HS-27A (cell line): ENCODE measurements at regions not wholly inside any gene's neighbourhood (a gene's known extent, or its start where the extent isn't known, plus 50 kb on each side); places are given as distances from the start of the nearest gene placed in this dataset.
"Not testable (repeated sequence)": the region's sequence is repeated elsewhere in the genome, so short reads cannot be mapped to it uniquely, and the experiment has no call there.

Source experiments
- DNase-seq: peaks from one replicate; pipeline ENCODE4 v3.0.0-alpha.2; 2012; ENCODE audit warnings: low read depth, missing footprints

DNA sequence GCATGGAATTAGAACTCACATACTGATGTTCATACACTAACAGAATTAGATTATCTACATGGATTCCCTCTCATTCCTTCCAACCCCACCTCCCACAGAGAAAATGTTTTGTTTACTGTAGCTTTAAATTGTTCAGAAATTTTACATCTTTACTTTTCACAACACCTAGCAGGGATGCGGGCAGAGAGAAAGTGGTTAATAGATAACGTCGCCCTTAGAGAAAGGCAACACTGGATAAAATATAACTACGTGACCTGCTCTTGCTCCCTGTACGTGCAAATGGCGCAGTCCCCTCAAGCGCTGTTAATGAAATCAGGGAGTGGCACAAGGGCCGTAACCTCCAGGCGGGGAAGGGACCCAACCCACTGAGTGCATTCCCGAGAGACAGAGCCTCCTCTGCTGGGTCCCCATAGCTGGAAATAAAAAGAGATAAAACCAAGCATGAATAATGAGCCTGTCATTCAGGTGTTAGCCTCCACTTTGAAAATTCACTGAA is 125.3 kb upstream of the DAPK1 start:
- no peak for DNase-seq

DNA sequence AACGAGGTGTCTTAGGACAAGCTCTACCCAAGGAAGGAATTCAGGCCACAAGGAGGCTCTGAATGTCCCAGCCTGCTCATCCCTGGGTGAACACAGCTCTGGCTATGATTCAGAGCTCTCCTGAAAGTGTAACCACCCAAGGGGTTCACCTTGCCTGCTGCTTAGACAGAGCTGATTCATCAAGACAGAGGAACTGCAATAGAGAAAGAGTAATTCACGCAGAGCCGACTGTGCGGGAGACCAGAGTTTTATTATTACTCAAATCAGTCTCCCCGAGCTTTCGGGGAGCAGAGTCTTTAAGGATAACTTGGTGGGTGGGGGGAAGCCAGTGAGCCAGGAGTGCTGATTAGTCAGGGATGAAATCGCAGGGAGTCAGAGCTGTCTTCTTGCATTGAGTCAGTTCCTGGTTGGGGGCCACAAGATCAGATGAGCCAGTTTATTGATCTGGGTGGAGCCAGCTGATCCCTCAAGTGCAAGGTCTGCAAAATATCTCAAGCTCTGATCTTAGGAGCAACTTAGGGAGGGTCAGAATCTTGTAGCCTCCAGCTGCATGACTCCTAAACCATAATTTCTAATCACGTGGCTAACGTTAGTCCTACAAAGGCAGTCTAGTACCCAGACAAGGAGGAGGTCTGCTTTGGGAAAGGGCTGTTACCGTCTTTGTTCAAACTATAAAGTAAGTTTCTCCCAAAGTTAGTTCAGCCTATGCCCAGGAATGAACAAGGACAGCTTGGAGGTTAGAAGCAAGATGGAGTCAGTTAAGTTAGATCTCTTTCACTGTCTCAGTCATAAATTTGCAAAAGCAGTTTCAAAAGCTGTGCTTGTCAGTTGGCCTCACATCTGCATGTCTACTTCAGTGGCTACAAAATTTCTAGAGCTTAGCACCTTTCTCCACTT is 123.4 kb upstream of the DAPK1 start:
- not testable (repeated sequence) for DNase-seq

DNA sequence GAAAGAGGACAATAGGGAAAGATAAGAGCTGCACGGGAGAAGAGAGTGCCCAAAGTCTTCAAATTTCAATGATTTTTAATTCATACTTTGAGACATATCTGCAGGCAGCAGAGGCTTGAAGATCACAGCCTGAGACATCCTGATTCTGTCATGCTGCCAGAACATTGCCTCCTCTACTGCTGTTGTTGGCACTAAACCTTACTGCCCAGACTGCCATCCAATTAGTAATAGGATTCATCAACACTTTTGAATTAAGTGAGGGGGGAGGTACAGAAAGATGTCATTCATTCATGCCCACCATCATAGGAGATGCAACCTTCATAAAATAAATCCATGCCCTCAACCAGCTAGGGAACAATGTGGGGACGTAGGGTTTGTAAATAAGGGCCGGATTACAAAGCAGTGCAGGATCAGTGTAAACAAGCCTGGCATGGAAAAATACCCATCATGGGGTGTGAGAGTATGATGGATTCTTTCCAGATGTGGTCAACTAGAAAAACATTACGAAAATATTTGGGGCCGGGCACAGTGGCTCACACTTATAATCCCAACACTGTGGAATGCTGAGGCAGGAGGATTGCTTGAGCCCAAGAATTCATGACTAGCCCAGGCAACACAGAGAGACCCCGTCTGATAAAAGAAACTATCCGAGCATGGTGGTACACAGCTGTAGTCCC is 122.1 kb upstream of the DAPK1 start:
- DNase-seq: peak; percentile 94

DNA sequence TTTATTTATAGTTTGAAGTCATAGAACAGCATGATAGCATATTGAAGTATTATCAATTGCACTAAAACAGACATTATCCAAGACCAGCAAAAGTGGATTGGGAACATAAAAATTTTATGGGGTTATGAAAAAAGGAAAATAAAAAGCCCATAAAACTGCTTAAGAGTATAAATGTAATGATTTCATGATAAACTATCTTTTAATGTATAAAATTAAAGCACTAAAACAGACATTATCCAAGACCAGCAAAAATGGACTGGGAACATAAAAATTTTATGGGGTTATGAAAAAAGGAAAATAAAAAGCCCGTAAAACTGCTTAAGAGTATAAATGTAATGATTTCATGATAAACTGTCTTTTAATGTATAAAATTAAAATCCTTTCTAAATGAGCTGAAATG is 119.0 kb upstream of the DAPK1 start:
- DNase-seq: no peak

GRCh38 chr9:87379300-87379699 is 118.4 kb upstream of the DAPK1 start:
- no peak for DNase-seq

GRCh38 chr9:87381050-87381711 is 116.5 kb upstream of the DAPK1 start:
- DNase-seq: peak; percentile 84

GRCh38 chr9:87381746-87382145 is 115.9 kb upstream of the DAPK1 start:
- no peak for DNase-seq

GRCh38 chr9:87382900-87383299 is 114.8 kb upstream of the DAPK1 start:
- DNase-seq: no peak

GRCh38 chr9:87383344-87384150 is 114.1 kb upstream of the DAPK1 start:
- DNase-seq: no peak

DNA sequence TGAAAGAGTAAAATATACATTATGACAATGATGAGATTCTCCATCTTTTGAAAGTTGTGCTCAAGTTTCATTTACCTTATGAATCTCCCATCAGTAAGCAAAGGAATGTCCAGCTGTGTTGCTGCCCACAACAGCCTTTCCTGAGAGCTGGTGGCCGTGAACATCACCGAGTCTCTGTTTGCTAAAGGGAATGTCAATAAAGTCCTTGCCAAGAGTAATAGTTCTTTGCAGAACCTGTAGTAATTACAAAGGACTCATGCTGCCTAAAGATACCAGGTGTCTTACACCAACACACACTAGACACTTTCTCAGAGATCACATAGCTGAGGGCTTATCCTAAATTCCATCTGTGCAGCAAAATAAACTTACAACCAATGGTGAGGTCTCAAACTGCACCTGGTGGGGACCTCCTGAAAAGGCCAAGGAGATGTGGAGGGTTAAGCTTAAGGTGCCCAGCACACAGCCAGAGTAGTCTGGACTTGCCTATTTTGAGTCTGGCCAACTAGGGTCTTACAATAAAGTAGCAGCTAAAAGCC is 111.1 kb upstream of the DAPK1 start:
- DNase-seq: no peak

DNA sequence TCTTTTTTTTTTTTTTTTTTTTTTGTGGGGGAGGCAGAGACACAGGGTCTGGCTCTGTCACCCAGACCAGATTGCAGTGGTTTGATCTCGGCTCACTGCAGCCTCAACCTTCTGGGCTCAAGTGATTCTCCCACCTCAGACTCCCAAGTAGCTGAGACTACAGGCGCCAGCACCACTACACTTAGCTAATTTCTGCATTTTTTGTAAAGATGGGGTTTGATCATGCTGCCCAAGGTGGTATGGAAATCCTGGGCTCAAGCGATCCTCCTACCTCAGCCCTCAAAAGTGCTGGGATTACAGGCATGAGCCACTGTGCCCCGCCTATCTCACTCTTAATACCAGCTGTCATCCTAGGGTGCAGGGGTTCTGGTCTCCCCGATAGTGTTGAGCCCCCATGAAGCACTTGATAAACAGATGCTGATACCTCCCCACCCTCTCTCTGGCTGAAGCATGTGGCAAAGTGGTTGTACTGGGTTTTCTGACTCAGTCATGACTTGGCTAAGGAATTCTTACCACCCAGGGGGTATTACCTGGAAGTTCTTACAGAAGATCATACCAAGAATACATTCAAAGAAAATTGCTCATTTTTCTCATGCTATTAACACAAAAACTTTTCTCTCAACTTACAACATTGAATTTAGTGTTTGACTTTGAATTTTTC is 110.2 kb upstream of the DAPK1 start:
- DNase-seq: no peak

- DNase-seq: not testable (repeated sequence)
Measured at GRCh38 chr9:87388708-87389107, 109.0 kb upstream of the DAPK1 start.

GRCh38 chr9:87389936-87390335 is 107.7 kb upstream of the DAPK1 start:
- DNase-seq: no peak

- DNase-seq: no peak
Measured at GRCh38 chr9:87390361-87390760, 107.3 kb upstream of the DAPK1 start.

GRCh38 chr9:87392086-87392485 is 105.6 kb upstream of the DAPK1 start:
- no peak for DNase-seq

DNA sequence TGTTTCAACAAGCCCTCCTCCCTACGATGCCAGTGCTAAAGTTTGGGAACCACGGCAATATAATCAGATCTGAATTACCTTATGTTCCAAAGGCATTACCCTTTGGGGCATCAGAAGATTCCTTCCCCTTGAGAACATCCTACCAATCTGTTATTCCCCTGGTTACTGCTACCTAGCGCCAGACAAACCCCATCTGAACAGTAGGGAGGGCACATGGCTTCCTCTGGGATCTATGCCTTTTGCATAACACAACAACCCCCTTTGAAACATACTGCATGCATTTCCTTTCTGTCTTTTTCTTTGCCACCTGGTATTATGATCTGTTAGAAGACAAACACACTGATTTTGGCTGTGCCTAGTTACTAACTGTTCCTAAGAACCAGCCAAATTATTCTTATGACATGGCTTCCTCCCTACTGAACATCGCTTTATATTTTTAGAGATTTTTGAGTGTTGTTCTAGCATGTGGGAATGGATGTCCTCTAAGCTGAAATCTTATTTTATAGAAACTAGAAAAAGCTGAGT is 103.9 kb upstream of the DAPK1 start:
- no peak for DNase-seq

- no peak for DNase-seq
Measured at GRCh38 chr9:87395804-87396479, 101.7 kb upstream of the DAPK1 start.

DNA sequence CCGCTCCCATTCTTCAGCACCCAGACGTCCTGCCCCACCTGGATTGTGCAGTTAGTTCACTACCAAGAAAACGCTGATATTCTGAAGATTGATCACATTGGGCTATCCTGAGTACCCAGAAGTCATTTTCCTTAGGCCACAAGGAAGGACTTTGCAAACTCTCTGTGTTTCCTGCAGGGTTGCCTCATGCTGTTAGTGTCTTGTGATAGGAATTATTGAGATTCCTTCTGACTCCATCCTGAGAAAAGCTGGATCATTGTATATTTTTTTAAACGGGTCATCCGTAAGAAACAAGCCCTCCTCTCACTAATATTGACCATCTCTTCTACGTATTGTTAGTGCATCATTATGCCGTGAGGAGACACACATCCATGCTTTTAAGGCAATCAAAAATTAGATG is 96.0 kb upstream of the DAPK1 start:
- DNase-seq: no peak

GRCh38 chr9:87402537-87402936 is 95.1 kb upstream of the DAPK1 start:
- no peak for DNase-seq
